Mesenchymal stem cell (in vitro differentiated cells and primary cell): ENCODE measurements at regions not wholly inside any gene's neighbourhood (a gene's known extent, or its start where the extent isn't known, plus 50 kb on each side); places are given as distances from the start of the nearest gene placed in this dataset.

Source experiments
- DNase-seq: peaks from one replicate; pipeline ENCODE4 v3.0.0-alpha.2; 2013
- H2AFZ ChIP-seq: one replicate; pipeline ENCODE4 v1.6.1; 2013; ENCODE audit warnings: low read depth, mild to moderate bottlenecking, control low read depth, inconsistent platforms, low read length, moderate library complexity
- H2AK5ac ChIP-seq: 2 replicates; pipeline ENCODE4 v1.6.1; 2013; ENCODE audit warnings: low read length, moderate library complexity, mild to moderate bottlenecking, inconsistent platforms; ENCODE audit not compliant: severe bottlenecking
- H2BK120ac ChIP-seq: one replicate; pipeline ENCODE4 v1.6.1; 2013; ENCODE audit warnings: low read depth, mild to moderate bottlenecking, inconsistent platforms, low read length, moderate library complexity
- H2BK12ac ChIP-seq, 2 experiments: one replicate each; pipeline ENCODE4 v1.6.1; 2013; ENCODE audit warnings: inconsistent platforms in 2 of 2, low read length in 2 of 2, mild to moderate bottlenecking in 2 of 2, moderate library complexity in 2 of 2, control low read depth in 1 of 2
- H2BK15ac ChIP-seq: one replicate; pipeline ENCODE4 v1.6.1; 2013; ENCODE audit warnings: mild to moderate bottlenecking, low read depth, inconsistent platforms; ENCODE audit not compliant: poor library complexity, severe bottlenecking
- H2BK5ac ChIP-seq: 2 replicates; pipeline ENCODE4 v1.6.1; 2013; ENCODE audit warnings: low read depth, mild to moderate bottlenecking, low read length, control low read depth, inconsistent platforms; ENCODE audit not compliant: poor library complexity, severe bottlenecking
- H3K14ac ChIP-seq, 2 experiments: one replicate each; pipeline ENCODE4 v1.6.1; 2013; ENCODE audit warnings: inconsistent platforms in 2 of 2, low read length in 2 of 2, control low read depth in 1 of 2, mild to moderate bottlenecking in 1 of 2, moderate library complexity in 1 of 2
- H3K18ac ChIP-seq, 2 experiments: one replicate each; pipeline ENCODE4 v1.6.1; 2013; ENCODE audit warnings: inconsistent platforms in 2 of 2, low read length in 2 of 2, control low read depth in 1 of 2, low read depth in 1 of 2, mild to moderate bottlenecking in 1 of 2
- H3K23ac ChIP-seq, 2 experiments: one replicate each; pipeline ENCODE4 v1.6.1; 2013; ENCODE audit warnings: inconsistent platforms in 2 of 2, low read length in 2 of 2, mild to moderate bottlenecking in 2 of 2, moderate library complexity in 2 of 2, control low read depth in 1 of 2
- H3K27ac ChIP-seq: 2 replicates; pipeline ENCODE4 v1.5.1; 2013; ENCODE audit warnings: mild to moderate bottlenecking, moderate library complexity, low read length, control low read depth, inconsistent platforms; ENCODE audit not compliant: poor library complexity, severe bottlenecking
- H3K27me3 ChIP-seq, 2 experiments: 2 replicates each; pipeline versions ENCODE4 v1.6.1 to v1.7.0; 2013; ENCODE audit warnings: low read length in 2 of 2, mild to moderate bottlenecking in 2 of 2, moderate library complexity in 2 of 2, control low read depth in 1 of 2, inconsistent platforms in 1 of 2; ENCODE audit not compliant: control insufficient read depth in 1 of 2, insufficient read depth in 1 of 2
- H3K36me3 ChIP-seq, 2 experiments: 2 replicates each; pipeline versions ENCODE4 v1.6.1 to v1.7.0; 2013; ENCODE audit warnings: low read length in 2 of 2, control low read depth in 1 of 2, inconsistent platforms in 1 of 2, low read depth in 1 of 2, mild to moderate bottlenecking in 1 of 2; ENCODE audit not compliant: insufficient read depth in 2 of 2, control insufficient read depth in 1 of 2
- H3K4ac ChIP-seq, 2 experiments: one replicate each; pipeline ENCODE4 v1.6.1; 2013; ENCODE audit warnings: inconsistent platforms in 2 of 2, low read length in 2 of 2, mild to moderate bottlenecking in 2 of 2, moderate library complexity in 2 of 2, control low read depth in 1 of 2, low read depth in 1 of 2
- H3K4me1 ChIP-seq: 2 replicates; pipeline ENCODE4 v1.6.1; 2013; ENCODE audit warnings: low read depth, low read length, control low read depth; ENCODE audit not compliant: control insufficient read depth, insufficient read depth
- H3K4me2 ChIP-seq: 2 replicates; pipeline ENCODE4 v1.6.1; 2013; ENCODE audit warnings: low read length, mild to moderate bottlenecking, inconsistent platforms; ENCODE audit not compliant: poor library complexity, severe bottlenecking
- H3K4me3 ChIP-seq, 2 experiments: 2 replicates each; pipeline versions ENCODE4 v1.5.1 to v1.7.0; 2013; ENCODE audit warnings: low read length in 2 of 2, mild to moderate bottlenecking in 2 of 2, control low read depth in 1 of 2, low read depth in 1 of 2; ENCODE audit not compliant: insufficient read depth in 1 of 2
- H3K79me1 ChIP-seq: replicated peaks from 2 replicates; pipeline ENCODE4 v1.6.1; 2013; ENCODE audit warnings: mild to moderate bottlenecking, control low read depth, low read length, inconsistent platforms; ENCODE audit not compliant: poor library complexity, severe bottlenecking
- H3K9ac ChIP-seq: 2 replicates; pipeline ENCODE4 v1.7.0; 2013; ENCODE audit warnings: mild to moderate bottlenecking, low read length, moderate library complexity
- H3K9me3 ChIP-seq: 2 replicates; pipeline ENCODE4 v1.7.0; 2013; ENCODE audit warnings: mild to moderate bottlenecking, low read length; ENCODE audit not compliant: control insufficient read depth
- H4K8ac ChIP-seq: one replicate; pipeline ENCODE4 v1.6.1; 2013; ENCODE audit warnings: inconsistent platforms, mild to moderate bottlenecking, low read length, moderate library complexity
- H4K91ac ChIP-seq: one replicate; pipeline ENCODE4 v1.6.1; 2013; ENCODE audit warnings: mild to moderate bottlenecking, low read length, inconsistent platforms
- WGBS: methylation state at CpG from one replicate; pipeline ENCODE4 v1.1.7; 2013; ENCODE audit warnings: mixed read lengths; 5-methylcytosine and 5-hydroxymethylcytosine counted together

DNA sequence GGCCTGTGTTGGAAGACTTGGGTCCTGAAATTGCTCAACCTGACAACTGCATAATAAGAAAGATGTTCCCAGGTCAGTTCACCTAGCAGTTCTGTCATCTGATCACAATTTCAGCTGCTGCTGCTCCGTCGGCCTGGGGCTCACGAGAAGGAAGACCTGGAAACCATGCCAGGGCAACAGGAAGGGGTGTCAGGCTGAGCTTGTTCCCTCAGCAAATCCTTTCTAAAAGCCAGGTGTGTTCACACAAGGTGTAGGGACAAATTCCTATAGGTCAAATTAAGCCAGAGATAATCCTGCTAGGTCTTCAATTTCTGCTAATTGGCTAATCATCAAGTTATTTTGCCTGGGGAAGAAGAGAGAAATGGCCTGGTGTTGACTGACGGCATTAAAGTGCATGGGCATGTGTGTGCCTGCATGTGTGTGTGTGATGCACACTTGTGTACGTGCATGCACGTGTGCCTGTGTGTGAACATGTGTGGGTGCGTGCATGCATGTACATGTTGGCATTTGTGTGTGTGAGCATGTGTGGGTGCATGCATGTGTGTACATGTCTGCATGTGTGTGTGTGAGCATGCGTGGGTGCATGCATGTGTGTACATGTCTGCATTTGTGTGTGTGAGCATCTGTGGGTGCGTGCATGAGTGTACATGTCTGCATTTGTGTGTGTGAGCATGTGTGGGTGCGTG lies 178.6 kb downstream of the TMEM18 start:
- no peaks in the 10 kb centered on the region for H3K4me1 ChIP-seq
- DNase-seq: no peak
- no peak overlapping the region for H2AK5ac ChIP-seq
- H3K4ac ChIP-seq: peak overlapping the region in 1 of 2 experiments; percentile 5
- no peak overlapping the region for H3K4me2 ChIP-seq
- no peak overlapping the region for H2BK120ac ChIP-seq
- H3K4me3 ChIP-seq: no peak overlapping the region
- no peak overlapping the region for H4K8ac ChIP-seq
- no peak overlapping the region for H2BK15ac ChIP-seq
- H3K36me3 ChIP-seq: no peaks in the 10 kb centered on the region
- no peak overlapping the region for H2BK12ac ChIP-seq
- no peak overlapping the region for H3K23ac ChIP-seq
- no peak overlapping the region for H3K27ac ChIP-seq
- H3K79me1 ChIP-seq: no peaks in the 10 kb centered on the region
- no peak overlapping the region for H2BK5ac ChIP-seq
- WGBS: 74% methylated on average over 9 of the region's 10 CpGs
- H4K91ac ChIP-seq: no peak overlapping the region
- H3K18ac ChIP-seq: no peak overlapping the region
- no peak overlapping the region for H2AFZ ChIP-seq
- H3K27me3 ChIP-seq: peaks cover 0 to 5% of the 10 kb centered on the region in 2 experiments
- H3K9me3 ChIP-seq: peaks cover 3% of the 10 kb centered on the region
- H3K9ac ChIP-seq: no peak overlapping the region
- peak overlapping the region in 1 of 2 experiments; percentile 6 for H3K14ac ChIP-seq

DNA sequence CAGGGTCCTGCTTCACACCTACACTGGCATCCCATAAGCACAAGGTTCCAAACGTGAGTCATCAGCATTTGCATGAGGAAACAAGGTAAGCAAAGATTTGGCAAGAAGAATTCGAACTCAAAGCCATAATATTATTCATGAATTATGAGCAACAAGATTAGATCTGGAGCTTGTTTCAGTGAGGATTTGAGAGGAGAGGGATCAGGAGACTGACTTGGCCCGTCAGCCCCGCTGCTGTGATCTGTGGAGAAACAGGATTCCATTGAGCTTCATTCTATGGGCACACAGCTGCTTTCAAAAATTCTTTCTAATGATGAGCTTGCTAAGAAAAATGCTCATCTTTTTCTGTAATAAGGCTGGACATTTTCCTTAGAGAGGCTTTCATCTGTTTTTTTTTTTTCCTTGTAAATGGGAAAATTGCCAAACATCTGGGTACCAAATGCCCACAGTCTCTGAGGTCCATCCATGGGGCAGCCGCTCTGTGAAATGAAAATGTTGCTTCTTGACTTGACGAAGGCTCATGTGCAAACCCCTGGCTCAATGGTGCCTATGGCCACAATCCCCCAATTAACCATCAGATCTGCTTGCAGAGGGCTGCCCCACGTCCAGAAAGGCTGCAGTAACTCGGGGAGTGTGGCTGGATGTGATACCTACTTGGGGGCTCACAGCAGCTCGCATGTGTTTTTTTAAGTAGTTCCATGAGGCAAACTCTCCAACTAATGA lies 179.3 kb downstream of the TMEM18 start:
- Histone ChIP-seq H3K36me3 (no peaks in the 10 kb centered on the region), H3K4me1 (no peaks in the 10 kb centered on the region), H2BK5ac (no peak overlapping the region), H3K27me3 (peaks cover 0 to 5% of the 10 kb centered on the region in 2 experiments), H4K8ac (no peak overlapping the region), H2BK120ac (no peak overlapping the region), H2BK15ac (no peak overlapping the region), H3K23ac (no peak overlapping the region), H3K27ac (no peak overlapping the region), H3K4me2 (no peak overlapping the region), H4K91ac (no peak overlapping the region), H3K79me1 (no peaks in the 10 kb centered on the region), H3K14ac (no peak overlapping the region), H3K18ac (no peak overlapping the region), H3K9me3 (peaks cover 3% of the 10 kb centered on the region), H3K4me3 (no peak overlapping the region), H3K4ac (no peak overlapping the region), H2BK12ac (no peak overlapping the region), H2AK5ac (no peak overlapping the region), H3K9ac (no peak overlapping the region), H2AFZ (no peak overlapping the region)
- DNase-seq: no peak
- WGBS: 64% methylated on average over 9 of the region's 9 CpGs

GRCh38 chr2:496729-497128 lies 180.5 kb downstream of the TMEM18 start:
- H4K8ac ChIP-seq: no peak overlapping the region
- no peak overlapping the region for H3K4me3 ChIP-seq
- WGBS: 86% methylated on average over 24 of the region's 24 CpGs
- no peaks in the 10 kb centered on the region for H3K4me1 ChIP-seq
- DNase-seq: no peak
- no peak overlapping the region for H3K18ac ChIP-seq
- no peaks in the 10 kb centered on the region for H3K79me1 ChIP-seq
- H3K36me3 ChIP-seq: no peaks in the 10 kb centered on the region
- peaks cover 0 to 5% of the 10 kb centered on the region in 2 experiments for H3K27me3 ChIP-seq
- no peak overlapping the region for H3K23ac ChIP-seq
- H2BK120ac ChIP-seq: no peak overlapping the region
- no peak overlapping the region for H3K9ac ChIP-seq
- H3K4me2 ChIP-seq: no peak overlapping the region
- H2BK15ac ChIP-seq: no peak overlapping the region
- no peak overlapping the region for H2BK5ac ChIP-seq
- peaks cover 3% of the 10 kb centered on the region for H3K9me3 ChIP-seq
- peak overlapping the region; percentile 62 for H4K91ac ChIP-seq
- H2AK5ac ChIP-seq: no peak overlapping the region
- no peak overlapping the region for H3K14ac ChIP-seq
- H3K27ac ChIP-seq: no peak overlapping the region
- H2AFZ ChIP-seq: no peak overlapping the region
- no peak overlapping the region for H2BK12ac ChIP-seq
- H3K4ac ChIP-seq: no peak overlapping the region

DNA sequence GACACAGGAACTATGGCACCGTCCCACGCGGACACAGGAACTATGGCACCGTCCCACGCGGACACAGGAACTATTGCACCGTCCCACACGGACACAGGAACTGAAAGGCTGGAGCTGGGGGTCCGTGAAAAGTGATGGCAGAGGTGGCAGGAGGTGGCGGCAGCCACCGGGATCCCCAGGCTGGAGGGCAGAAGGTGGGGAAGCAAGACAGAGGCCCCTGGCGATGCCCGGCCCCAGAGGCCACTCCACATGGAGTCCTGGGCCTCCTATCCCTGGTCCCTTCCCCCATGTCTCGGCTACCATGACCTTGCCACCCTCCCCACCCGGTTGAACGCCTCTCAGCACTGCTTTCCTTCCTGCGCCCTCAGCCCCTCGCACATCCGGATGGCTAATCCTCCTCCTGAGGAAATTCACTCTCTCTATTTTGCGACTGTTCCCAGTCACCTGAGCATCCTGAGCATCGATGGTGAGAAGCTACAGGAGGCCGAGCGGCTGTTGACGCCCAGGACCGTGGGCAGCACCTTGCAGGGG lies 181.4 kb downstream of the TMEM18 start:
- Histone ChIP-seq H4K91ac (no peak overlapping the region), H3K14ac (no peak overlapping the region), H3K4me1 (no peaks in the 10 kb centered on the region), H3K23ac (no peak overlapping the region), H2BK5ac (no peak overlapping the region), H3K9me3 (peaks cover 3% of the 10 kb centered on the region), H2BK120ac (no peak overlapping the region), H3K18ac (no peak overlapping the region), H3K4ac (no peak overlapping the region), H3K27me3 (peaks cover 0 to 5% of the 10 kb centered on the region in 2 experiments), H2AFZ (no peak overlapping the region), H3K9ac (no peak overlapping the region), H2AK5ac (no peak overlapping the region), H3K27ac (no peak overlapping the region), H4K8ac (no peak overlapping the region), H2BK12ac (no peak overlapping the region), H3K4me2 (no peak overlapping the region), H3K79me1 (no peaks in the 10 kb centered on the region), H3K36me3 (no peaks in the 10 kb centered on the region), H3K4me3 (no peak overlapping the region), H2BK15ac (no peak overlapping the region)
- DNase-seq: no peak
- 86% methylated on average over 22 of the region's 25 CpGs for WGBS
